SK-N-MC (cell line): ENCODE measurements at regions not wholly inside any gene's neighbourhood (a gene's known extent, or its start where the extent isn't known, plus 50 kb on each side); places are given as distances from the start of the nearest gene placed in this dataset.

ENCODE experiments used
- EZH2 ChIP-seq: fragments of 200-600 bp; sonication (generic); IDR thresholded peaks from one replicate; pipeline ENCODE4 v1.6.1; 2017; ENCODE audit warnings: antibody characterized with exemption
- FOXP2 ChIP-seq: optimal IDR thresholded peaks from 2 replicates; pipeline ENCODE3; 2011; ENCODE audit warnings: mild to moderate bottlenecking, moderate library complexity; ENCODE audit not compliant: insufficient read depth; ENCODE audit errors: extremely low read length, control extremely low read depth
- POLR2AphosphoS5 ChIP-seq: IDR thresholded peaks from 2 replicates; pipeline ENCODE4 v1.6.1; 2012; ENCODE audit warnings: mild to moderate bottlenecking, low read depth, low read length, borderline replicate concordance

GRCh38 chr18:73841661-73842060 is 306.0 kb downstream of the FBXO15 start:
- no peak for TF ChIP-seq EZH2
- no peak for TF ChIP-seq POLR2AphosphoS5
- TF ChIP-seq FOXP2: no peak
